Fibroblast of lung (primary cell): ENCODE measurements at regions not wholly inside any gene's neighbourhood (a gene's known extent, or its start where the extent isn't known, plus 50 kb on each side); places are given as distances from the start of the nearest gene placed in this dataset.

Experiments
- DNase-seq, 2 donors: peaks; one replicate each; pipeline versions ENCODE4 v3.0.0 to v3.0.0-alpha.2; 2010; ENCODE audit warnings: low read depth in 2 of 2
- H2AFZ ChIP-seq: 2 replicates; pipeline ENCODE4 v1.5.1; 2012; ENCODE audit warnings: low read length, control low read depth, inconsistent platforms
- H3K27ac ChIP-seq: 2 replicates; pipeline ENCODE4 v1.5.1; 2011; ENCODE audit warnings: low read length, control low read depth; ENCODE audit not compliant: insufficient read depth
- H3K27me3 ChIP-seq: 2 replicates; pipeline ENCODE4 v1.5.1; 2011; ENCODE audit warnings: mild to moderate bottlenecking, low read length; ENCODE audit not compliant: control insufficient read depth, insufficient read depth
- H3K36me3 ChIP-seq: 2 replicates; pipeline ENCODE4 v1.5.1; 2011; ENCODE audit warnings: low read length; ENCODE audit not compliant: control insufficient read depth, insufficient read depth
- H3K4me1 ChIP-seq: 2 replicates; pipeline ENCODE4 v1.5.1; 2011; ENCODE audit warnings: low read length; ENCODE audit not compliant: control insufficient read depth, insufficient read depth; ENCODE audit errors: extremely low read depth
- H3K4me2 ChIP-seq: 2 replicates; pipeline ENCODE4 v1.5.1; 2011; ENCODE audit warnings: low read length, control low read depth; ENCODE audit not compliant: insufficient read depth; ENCODE audit errors: extremely low read depth
- H3K4me3 ChIP-seq, 4 experiments: fragments of 200-600 bp in 1 of 4; sonication (generic) in 1 of 4; replicated peaks in 1 of 4; 2 replicates each; pipeline ENCODE4 v1.5.1; 2011 to 2016; ENCODE audit warnings: low read length in 4 of 4, low read depth in 3 of 4, mild to moderate bottlenecking in 3 of 4, control low read depth in 2 of 4, inconsistent platforms in 1 of 4, mixed read lengths in 1 of 4; ENCODE audit not compliant: insufficient read depth in 1 of 4; ENCODE audit errors: control extremely low read depth in 1 of 4
- H3K79me2 ChIP-seq: 2 replicates; pipeline ENCODE4 v1.5.1; 2012; ENCODE audit warnings: mild to moderate bottlenecking, low read length, inconsistent platforms; ENCODE audit not compliant: control insufficient read depth, insufficient read depth
- H3K9ac ChIP-seq: 2 replicates; pipeline ENCODE4 v1.5.1; 2011; ENCODE audit warnings: mild to moderate bottlenecking, low read length, control low read depth; ENCODE audit not compliant: insufficient read depth
- H3K9me3 ChIP-seq: 2 replicates; pipeline ENCODE4 v1.5.1; 2012; ENCODE audit warnings: low read depth, low read length; ENCODE audit not compliant: control insufficient read depth, insufficient read depth
- H4K20me1 ChIP-seq: 2 replicates; pipeline ENCODE4 v1.5.1; 2011; ENCODE audit warnings: low read length; ENCODE audit not compliant: control insufficient read depth, insufficient read depth; ENCODE audit errors: extremely low read depth
- CTCF ChIP-seq, 2 donors: IDR thresholded peaks in 1 of 2; conservative IDR thresholded peaks in 1 of 2; 1 replicate in 1 of 2; 2 replicates in 1 of 2; pipeline ENCODE4 v1.5.1; 2011 to 2012; ENCODE audit warnings: low read length in 2 of 2, control low read depth in 1 of 2, inconsistent platforms in 1 of 2, low read depth in 1 of 2, mild to moderate bottlenecking in 1 of 2
- EZH2 ChIP-seq: IDR thresholded peaks from 2 replicates; pipeline ENCODE4 v1.5.1; 2012; ENCODE audit warnings: low read length, control low read depth, mild to moderate bottlenecking; ENCODE audit errors: missing control alignments

GRCh38 chr12:100687686-100688085 is 106.9 kb upstream of the ANO4 start:
- Histone ChIP-seq H2AFZ (no peak overlapping the region), H3K9me3 (no peaks in the 10 kb centered on the region), H3K79me2 (no peaks in the 10 kb centered on the region), H3K36me3 (no peaks in the 10 kb centered on the region), H3K9ac (no peak overlapping the region), H3K27ac (no peak overlapping the region), H3K27me3 (no peaks in the 10 kb centered on the region), H3K4me2 (no peak overlapping the region), H3K4me1 (no peaks in the 10 kb centered on the region), H4K20me1 (no peaks in the 10 kb centered on the region), H3K4me3 (no peak overlapping the region)
- TF ChIP-seq CTCF (conservative IDR thresholded peaks at IDR 0.05 in 1 of 2, IDR thresholded peaks at IDR 0.05 in 1 of 2; ENCODE audit: low read depth in 1 of 2, low read length in 2 of 2): no peak
- TF ChIP-seq EZH2: no peak
- DNase-seq: no peak

- Histone ChIP-seq H3K27ac (no peak overlapping the region), H3K9ac (no peak overlapping the region), H3K4me2 (no peak overlapping the region), H3K4me1 (no peaks in the 10 kb centered on the region), H3K9me3 (no peaks in the 10 kb centered on the region), H3K4me3 (no peak overlapping the region), H3K36me3 (no peaks in the 10 kb centered on the region), H2AFZ (no peak overlapping the region), H3K27me3 (no peaks in the 10 kb centered on the region), H4K20me1 (no peaks in the 10 kb centered on the region), H3K79me2 (no peaks in the 10 kb centered on the region)
- TF ChIP-seq CTCF (conservative IDR thresholded peaks at IDR 0.05 in 1 of 2, IDR thresholded peaks at IDR 0.05 in 1 of 2; ENCODE audit: low read depth in 1 of 2, low read length in 2 of 2) (no peak), EZH2 (no peak)
- DNase-seq: peak in 1 of 2 donors; percentile 6
Observed at GRCh38 chr12:100688451-100688864, 106.1 kb upstream of the ANO4 start.

- Histone ChIP-seq H3K9ac (no peak overlapping the region), H3K36me3 (no peaks in the 10 kb centered on the region), H3K4me3 (no peak overlapping the region), H3K4me2 (no peak overlapping the region), H3K4me1 (no peaks in the 10 kb centered on the region), H3K27ac (no peak overlapping the region), H3K27me3 (no peaks in the 10 kb centered on the region), H4K20me1 (no peaks in the 10 kb centered on the region), H2AFZ (no peak overlapping the region), H3K79me2 (no peaks in the 10 kb centered on the region), H3K9me3 (no peaks in the 10 kb centered on the region)
- no peak for DNase-seq
- TF ChIP-seq CTCF (conservative IDR thresholded peaks at IDR 0.05 in 1 of 2, IDR thresholded peaks at IDR 0.05 in 1 of 2; ENCODE audit: low read depth in 1 of 2, low read length in 2 of 2): no peak
- TF ChIP-seq EZH2: no peak
Observed at GRCh38 chr12:100692502-100692901, 102.1 kb upstream of the ANO4 start.
